ENCODE measurements at regions not wholly inside any gene's neighbourhood (a gene's known extent, or its start where the extent isn't known, plus 50 kb on each side); places are given as distances from the start of the nearest gene placed in this dataset.

DNA sequence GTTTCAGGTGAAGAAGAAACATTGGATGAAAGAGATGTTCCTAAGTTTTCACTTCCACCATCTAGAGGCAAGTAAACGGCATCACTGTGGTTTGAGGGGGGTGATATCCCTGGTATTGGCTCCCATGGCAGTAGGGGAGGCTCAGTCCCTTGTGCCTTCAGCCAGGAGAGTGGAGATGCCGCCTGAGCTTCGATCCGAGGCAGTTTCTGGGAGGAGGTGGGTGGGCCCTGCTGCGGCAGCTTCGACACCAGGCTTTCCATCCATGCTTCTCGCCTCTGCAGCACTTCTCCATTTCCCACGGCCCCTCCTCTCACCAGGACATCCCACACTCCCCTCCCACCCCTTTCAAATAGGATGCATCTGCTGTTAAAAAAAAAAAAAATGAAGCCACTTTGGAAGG, 258.3 kb downstream of the GADD45G start:
- TF ChIP-seq, protein P1, sequence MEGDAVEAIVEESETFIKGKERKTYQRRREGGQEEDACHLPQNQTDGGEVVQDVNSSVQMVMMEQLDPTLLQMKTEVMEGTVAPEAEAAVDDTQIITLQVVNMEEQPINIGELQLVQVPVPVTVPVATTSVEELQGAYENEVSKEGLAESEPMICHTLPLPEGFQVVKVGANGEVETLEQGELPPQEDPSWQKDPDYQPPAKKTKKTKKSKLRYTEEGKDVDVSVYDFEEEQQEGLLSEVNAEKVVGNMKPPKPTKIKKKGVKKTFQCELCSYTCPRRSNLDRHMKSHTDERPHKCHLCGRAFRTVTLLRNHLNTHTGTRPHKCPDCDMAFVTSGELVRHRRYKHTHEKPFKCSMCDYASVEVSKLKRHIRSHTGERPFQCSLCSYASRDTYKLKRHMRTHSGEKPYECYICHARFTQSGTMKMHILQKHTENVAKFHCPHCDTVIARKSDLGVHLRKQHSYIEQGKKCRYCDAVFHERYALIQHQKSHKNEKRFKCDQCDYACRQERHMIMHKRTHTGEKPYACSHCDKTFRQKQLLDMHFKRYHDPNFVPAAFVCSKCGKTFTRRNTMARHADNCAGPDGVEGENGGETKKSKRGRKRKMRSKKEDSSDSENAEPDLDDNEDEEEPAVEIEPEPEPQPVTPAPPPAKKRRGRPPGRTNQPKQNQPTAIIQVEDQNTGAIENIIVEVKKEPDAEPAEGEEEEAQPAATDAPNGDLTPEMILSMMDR (IDR thresholded peaks at IDR 0.05): no peak
- Mint-ChIP-seq H3K9me3 (no peaks in the 10 kb centered on the region), H3K4me3 (no peak overlapping the region), H3K36me3 (ENCODE audit: low read depth) (no peaks in the 10 kb centered on the region), H3K4me1 (no peaks in the 10 kb centered on the region), H3K27me3 (peaks cover 6% of the 10 kb centered on the region), H3K27ac (no peak overlapping the region)
- CTCF ChIA-PET: no interaction called here
- ATAC-seq (ENCODE audit: low read depth) (no peak), DNase-seq (no peak)
- POLR2A ChIA-PET: interaction anchor here (0.7 kb wide), 3 partner anchors 12 to 29 kb away, joined by 3 to 9 read pairs (median 3); no protein-coding TSS in a partner anchor
- intact Hi-C loops (cut with micrococcal nuclease): no loop called here

DNA sequence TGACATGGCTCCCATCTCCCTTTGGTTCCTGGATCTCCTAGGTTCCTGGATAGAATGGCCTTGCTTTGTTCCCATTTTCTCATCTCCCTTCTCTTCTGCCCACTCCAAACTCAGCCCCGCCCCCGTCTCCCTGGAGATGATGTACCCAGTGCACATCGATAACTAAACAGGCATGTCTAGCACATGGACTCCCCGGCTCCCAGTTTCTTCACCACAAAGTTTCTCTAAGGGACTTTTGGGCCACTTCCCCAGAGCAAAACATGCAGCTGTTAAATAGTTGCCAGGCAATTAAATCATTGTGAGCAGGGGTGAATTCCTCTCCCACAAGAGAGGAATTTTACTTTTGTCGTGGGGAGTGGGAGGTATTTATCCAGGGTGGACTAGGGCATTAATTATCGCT, 259.0 kb downstream of the GADD45G start:
- no peaks in the 10 kb centered on the region for H3K4me1 Mint-ChIP-seq
- TF ChIP-seq, protein P1 (IDR thresholded peaks at IDR 0.05): no peak
- no peak overlapping the region for H3K4me3 Mint-ChIP-seq
- ChIA-PET POLR2A (interaction anchor here (0.7 kb wide), 1 partner anchor 30 kb away, joined by 3 read pairs; no protein-coding TSS in a partner anchor), CTCF (no interaction called here)
- ATAC-seq (ENCODE audit: low read depth) (no peak), DNase-seq (no peak)
- no peaks in the 10 kb centered on the region for H3K36me3 Mint-ChIP-seq (ENCODE audit: low read depth)
- peaks cover 4% of the 10 kb centered on the region for H3K27me3 Mint-ChIP-seq
- no peaks in the 10 kb centered on the region for H3K9me3 Mint-ChIP-seq
- intact Hi-C loops (cut with micrococcal nuclease): no loop called here
- H3K27ac Mint-ChIP-seq: no peak overlapping the region

DNA sequence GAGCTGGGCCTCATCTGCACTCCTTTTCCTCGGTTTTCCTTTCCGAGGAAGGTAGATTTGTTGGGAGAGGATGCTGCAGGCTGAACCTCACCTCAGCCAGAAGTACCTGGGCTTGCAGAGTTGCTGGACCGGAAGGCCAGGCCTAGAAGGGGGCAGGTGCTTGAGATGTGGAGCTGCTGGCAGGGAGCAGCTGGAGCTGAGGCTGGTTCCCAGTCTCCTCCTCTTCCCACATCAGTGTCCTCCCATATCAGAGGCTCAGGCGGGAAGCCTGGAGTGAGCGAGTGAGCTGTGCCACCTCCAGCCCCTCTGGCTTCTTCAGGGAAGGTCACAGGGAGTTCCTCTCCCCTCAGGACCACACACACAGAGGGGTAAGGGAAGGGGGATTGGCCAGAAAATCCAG, 259.4 kb downstream of the GADD45G start:
- Mint-ChIP-seq H3K4me3 (no peak overlapping the region), H3K36me3 (ENCODE audit: low read depth) (no peaks in the 10 kb centered on the region), H3K27ac (no peak overlapping the region), H3K9me3 (no peaks in the 10 kb centered on the region), H3K27me3 (peaks cover under 1% of the 10 kb centered on the region), H3K4me1 (no peaks in the 10 kb centered on the region)
- CTCF ChIA-PET: no interaction called here
- TF ChIP-seq, protein P1 (IDR thresholded peaks at IDR 0.05): no peak
- intact Hi-C loops (cut with micrococcal nuclease): no loop called here
- DNase-seq (no peak), ATAC-seq (ENCODE audit: low read depth) (no peak)
- POLR2A ChIA-PET: no interaction called here

DNA sequence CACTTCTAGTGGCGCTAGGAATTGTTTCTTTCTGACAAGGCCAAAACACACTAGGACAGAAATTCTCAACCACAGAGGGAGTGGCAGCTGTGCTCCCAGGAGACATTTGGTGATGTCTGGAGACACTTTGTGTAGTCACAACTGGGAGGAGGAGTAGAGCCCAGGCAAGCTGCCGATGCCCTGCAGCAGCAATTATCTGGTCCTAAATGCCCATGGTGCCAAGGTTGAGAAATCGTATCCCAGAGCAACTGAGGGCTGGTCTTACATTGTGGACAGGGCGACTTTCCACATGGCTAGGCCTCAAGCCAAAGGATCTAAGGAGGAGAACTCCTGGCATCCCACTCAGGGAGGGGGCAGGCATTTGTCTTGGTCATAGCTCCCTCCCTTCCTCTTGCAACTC, 259.9 kb downstream of the GADD45G start:
- ATAC-seq (ENCODE audit: low read depth) (no peak), DNase-seq (no peak)
- Mint-ChIP-seq H3K27ac (no peak overlapping the region), H3K4me1 (no peaks in the 10 kb centered on the region), H3K27me3 (no peaks in the 10 kb centered on the region), H3K9me3 (no peaks in the 10 kb centered on the region), H3K36me3 (ENCODE audit: low read depth) (no peaks in the 10 kb centered on the region), H3K4me3 (no peak overlapping the region)
- POLR2A ChIA-PET: no interaction called here
- CTCF ChIA-PET: no interaction called here
- TF ChIP-seq, protein P1 (IDR thresholded peaks at IDR 0.05): no peak
- intact Hi-C loops (cut with micrococcal nuclease): no loop called here

DNA sequence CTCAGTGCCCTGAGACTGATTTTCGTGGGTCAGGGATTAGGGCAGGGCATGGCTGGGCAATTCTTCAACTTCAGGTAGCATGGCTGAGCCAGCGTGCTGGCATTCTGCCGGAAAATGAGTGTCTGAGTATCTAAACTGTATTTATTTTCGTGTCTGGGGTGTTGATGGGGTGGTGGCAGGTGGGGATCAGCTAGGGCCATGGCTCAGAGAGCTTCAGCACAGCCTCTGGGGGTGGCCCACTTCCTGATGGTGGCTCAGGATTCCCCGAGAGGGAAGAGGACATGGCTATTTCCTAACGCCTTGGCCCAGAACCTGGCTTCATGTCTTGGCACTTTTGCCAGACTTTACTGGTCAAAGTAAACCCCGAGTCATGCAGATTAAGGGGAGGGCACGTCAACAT, 260.5 kb downstream of the GADD45G start:
- no peaks in the 10 kb centered on the region for H3K27me3 Mint-ChIP-seq
- ATAC-seq (ENCODE audit: low read depth) (no peak), DNase-seq (no peak)
- H3K27ac Mint-ChIP-seq: no peak overlapping the region
- H3K4me1 Mint-ChIP-seq: peaks cover 4% of the 10 kb centered on the region
- TF ChIP-seq, protein P1 (IDR thresholded peaks at IDR 0.05): no peak
- H3K36me3 Mint-ChIP-seq (ENCODE audit: low read depth): no peaks in the 10 kb centered on the region
- ChIA-PET POLR2A (no interaction called here), CTCF (no interaction called here)
- intact Hi-C loops (cut with micrococcal nuclease): no loop called here
- H3K4me3 Mint-ChIP-seq: no peak overlapping the region
- H3K9me3 Mint-ChIP-seq: no peaks in the 10 kb centered on the region

Data from activated B cell treated with CpG ODN at 0.5 μM for 24 hours (primary cell).